H9 (cell line): ENCODE measurements at regions not wholly inside any gene's neighbourhood (a gene's known extent, or its start where the extent isn't known, plus 50 kb on each side); places are given as distances from the start of the nearest gene placed in this dataset.

ENCODE experiments used
- DNase-seq: peaks from one replicate; pipeline ENCODE4 v3.0.0-alpha.2; 2017
- H2AFZ ChIP-seq: one replicate; pipeline ENCODE4 v1.6.1; 2013; ENCODE audit warnings: mild to moderate bottlenecking, low read length, control low read depth, moderate library complexity
- H2AK5ac ChIP-seq: 2 replicates; pipeline ENCODE4 v1.6.1; 2013; ENCODE audit warnings: low read length, control low read depth, mixed read lengths; ENCODE audit not compliant: insufficient read length
- H2BK120ac ChIP-seq: one replicate; pipeline ENCODE4 v1.6.1; 2013; ENCODE audit warnings: low read depth, mild to moderate bottlenecking, low read length, control low read depth, inconsistent platforms; ENCODE audit not compliant: poor library complexity, severe bottlenecking
- H2BK12ac ChIP-seq: 2 replicates; pipeline ENCODE4 v1.6.1; 2013; ENCODE audit warnings: low read length, control low read depth, mixed read lengths, low read depth; ENCODE audit not compliant: insufficient read length
- H2BK15ac ChIP-seq: 2 replicates; pipeline ENCODE4 v1.6.1; 2013; ENCODE audit warnings: low read depth, low read length, control low read depth
- H2BK20ac ChIP-seq: one replicate; pipeline ENCODE4 v1.6.1; 2013; ENCODE audit warnings: low read depth, mild to moderate bottlenecking, low read length, control low read depth, inconsistent platforms; ENCODE audit not compliant: poor library complexity, severe bottlenecking
- H2BK5ac ChIP-seq: 2 replicates; pipeline ENCODE4 v1.6.1; 2013; ENCODE audit warnings: low read length, control low read depth, mixed read lengths; ENCODE audit not compliant: insufficient read length
- H3K14ac ChIP-seq: 2 replicates; pipeline ENCODE4 v1.6.1; 2013; ENCODE audit warnings: low read length, control low read depth; ENCODE audit not compliant: insufficient read depth
- H3K18ac ChIP-seq: 2 replicates; pipeline ENCODE4 v1.6.1; 2013; ENCODE audit warnings: low read depth, mild to moderate bottlenecking, mixed read lengths, low read length, control low read depth; ENCODE audit not compliant: insufficient read length
- H3K23ac ChIP-seq: 2 replicates; pipeline ENCODE4 v1.6.1; 2013; ENCODE audit warnings: low read length, control low read depth, mixed read lengths, low read depth; ENCODE audit not compliant: insufficient read length
- H3K23me2 ChIP-seq: 2 replicates; pipeline ENCODE4 v1.6.1; 2013; ENCODE audit warnings: low read depth, mild to moderate bottlenecking, mixed read lengths, low read length, control low read depth; ENCODE audit not compliant: insufficient read length, poor library complexity, severe bottlenecking
- H3K27ac ChIP-seq: 2 replicates; pipeline ENCODE4 v1.5.1; 2013; ENCODE audit warnings: low read length, control low read depth, mixed read lengths, low read depth; ENCODE audit not compliant: insufficient read length
- H3K27me3 ChIP-seq: 2 replicates; pipeline ENCODE4 v1.6.1; 2013; ENCODE audit warnings: low read length, control low read depth, inconsistent platforms; ENCODE audit not compliant: insufficient read depth
- H3K4ac ChIP-seq: 2 replicates; pipeline ENCODE4 v1.6.1; 2013; ENCODE audit warnings: low read depth, mild to moderate bottlenecking, control low read depth, inconsistent platforms, low read length, moderate library complexity
- H3K4me1 ChIP-seq: 2 replicates; pipeline ENCODE4 v1.6.1; 2013; ENCODE audit warnings: low read length, control low read depth, inconsistent platforms; ENCODE audit not compliant: insufficient read depth
- H3K4me2 ChIP-seq: 2 replicates; pipeline ENCODE4 v1.6.1; 2013; ENCODE audit warnings: low read length, control low read depth, mixed read lengths; ENCODE audit not compliant: insufficient read length, insufficient read depth
- H3K56ac ChIP-seq: 2 replicates; pipeline ENCODE4 v1.6.1; 2013; ENCODE audit warnings: low read depth, mild to moderate bottlenecking, mixed read lengths, low read length, control low read depth; ENCODE audit not compliant: insufficient read length
- H3K79me1 ChIP-seq: 2 replicates; pipeline ENCODE4 v1.6.1; 2013; ENCODE audit warnings: low read depth, mild to moderate bottlenecking, moderate library complexity, low read length, control low read depth, inconsistent platforms; ENCODE audit not compliant: insufficient read depth, poor library complexity, severe bottlenecking
- H3K79me2 ChIP-seq: 2 replicates; pipeline ENCODE4 v1.6.1; 2013; ENCODE audit warnings: low read length, control low read depth, inconsistent platforms; ENCODE audit not compliant: insufficient read depth
- H3K9ac ChIP-seq: 2 replicates; pipeline ENCODE4 v1.6.1; 2013; ENCODE audit warnings: low read length, control low read depth, mixed read lengths; ENCODE audit not compliant: insufficient read length; ENCODE audit errors: extremely low read depth
- H3K9me3 ChIP-seq: one replicate; pipeline ENCODE4 v1.6.1; 2013; ENCODE audit warnings: low read depth, low read length, inconsistent platforms; ENCODE audit not compliant: control insufficient read depth
- H3T11ph ChIP-seq: one replicate; pipeline ENCODE4 v1.6.1; 2013; ENCODE audit warnings: mild to moderate bottlenecking, low read length, control low read depth, inconsistent platforms
- H4K20me1 ChIP-seq: one replicate; pipeline ENCODE4 v1.6.1; 2013; ENCODE audit not compliant: control insufficient read depth, insufficient read length, insufficient read depth
- H4K5ac ChIP-seq: 2 replicates; pipeline ENCODE4 v1.6.1; 2013; ENCODE audit warnings: low read depth, mild to moderate bottlenecking, mixed read lengths, low read length, control low read depth; ENCODE audit not compliant: insufficient read length
- H4K8ac ChIP-seq: replicated peaks from 2 replicates; pipeline ENCODE4 v1.6.1; 2013; ENCODE audit warnings: low read length, control low read depth, mixed read lengths, low read depth; ENCODE audit not compliant: insufficient read length
- H4K91ac ChIP-seq: 2 replicates; pipeline ENCODE4 v1.6.1; 2013; ENCODE audit warnings: low read depth, mild to moderate bottlenecking, moderate library complexity, mixed read lengths, low read length, control low read depth; ENCODE audit not compliant: insufficient read length
- H3K27ac Mint-ChIP-seq, 3 experiments: 2 replicates in 2 of 3; 3 replicates in 1 of 3; pipeline ENCODE4 v1.8.0; 2020 to 2021; ENCODE audit warnings: mixed read lengths in 3 of 3, mild to moderate bottlenecking in 1 of 3, moderate library complexity in 1 of 3
- H3K27me3 Mint-ChIP-seq: 2 replicates; pipeline ENCODE4 v1.8.0; 2021; ENCODE audit warnings: low read depth, mild to moderate bottlenecking, moderate library complexity, mixed read lengths
- H3K36me3 Mint-ChIP-seq, 3 experiments: 2 replicates in 2 of 3; 3 replicates in 1 of 3; pipeline ENCODE4 v1.8.0; 2020 to 2021; ENCODE audit warnings: low read depth in 3 of 3, mixed read lengths in 3 of 3; ENCODE audit not compliant: insufficient read depth in 1 of 3
- H3K4me1 Mint-ChIP-seq, 2 experiments: 2 replicates each; pipeline ENCODE4 v1.8.0; 2020; ENCODE audit warnings: mixed read lengths in 2 of 2
- H3K4me3 Mint-ChIP-seq, 2 experiments: 2 replicates in 1 of 2; 3 replicates in 1 of 2; pipeline ENCODE4 v1.8.0; 2020 to 2021; ENCODE audit warnings: mild to moderate bottlenecking in 2 of 2, mixed read lengths in 2 of 2, moderate library complexity in 1 of 2
- H3K9me3 Mint-ChIP-seq, 2 experiments: 2 replicates in 1 of 2; 3 replicates in 1 of 2; pipeline ENCODE4 v1.8.0; 2020; ENCODE audit warnings: mild to moderate bottlenecking in 2 of 2, mixed read lengths in 2 of 2, moderate library complexity in 1 of 2
- CTCF ChIP-seq: fragments of 200-600 bp; sonication (generic); conservative IDR thresholded peaks from 3 replicates; pipeline ENCODE4 v1.8.0; 2021; ENCODE audit warnings: antibody characterized with exemption, mild to moderate bottlenecking
- whole genome bisulfite sequencing: extraction: QIAGEN DNeasy Blood & Tissue Kit; methylation state at CpG from one replicate; pipeline ENCODE4 v1.1.7; 2013; ENCODE audit warnings: missing lambda C conversion rate, low lambda C conversion rate, mixed read lengths; ENCODE audit not compliant: insufficient read length; ENCODE audit errors: extremely low coverage; 5-methylcytosine and 5-hydroxymethylcytosine counted together

DNA sequence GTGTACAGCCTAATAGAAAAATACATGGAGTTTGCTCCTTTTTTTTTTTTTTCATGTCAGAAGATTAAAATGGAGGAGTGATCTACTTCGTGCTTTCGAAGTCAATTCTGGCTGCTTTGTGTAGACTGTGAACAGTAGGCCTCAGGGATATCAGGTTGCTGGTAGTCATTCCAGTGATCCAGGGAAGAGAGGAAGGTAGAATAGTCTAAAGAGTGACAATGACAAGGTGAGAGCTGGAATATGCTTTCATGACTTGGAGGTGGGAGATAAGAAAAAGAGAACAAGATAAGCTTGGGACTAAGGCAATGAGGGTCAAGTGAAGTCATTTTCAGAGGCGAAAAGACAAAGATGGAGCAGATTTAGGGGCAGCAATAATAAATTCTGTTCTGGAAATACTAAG is 111.3 kb upstream of the MIR17HG start:
- no peaks in the 10 kb centered on the region; a peak in 1 of 4 replicates for H3K4me1 Mint-ChIP-seq
- no peak overlapping the region for H3K4me3 Mint-ChIP-seq

More for the DNA sequence above, 111.3 kb upstream of the MIR17HG start:
- H2BK15ac ChIP-seq, result no peak overlapping the region
- no peak overlapping the region for H3K4ac ChIP-seq
- no peak overlapping the region for H4K8ac ChIP-seq
- no peaks in the 10 kb centered on the region for H4K20me1 ChIP-seq
- no peaks in the 10 kb centered on the region for H3K4me1 ChIP-seq
- H2BK12ac ChIP-seq, result no peak overlapping the region
- no peaks in the 10 kb centered on the region; a peak in 1 of 7 replicates for H3K36me3 Mint-ChIP-seq
- no peak overlapping the region for H4K5ac ChIP-seq
- no peak overlapping the region for H3K18ac ChIP-seq
- H3K23ac ChIP-seq, result no peak overlapping the region
- H3K27ac ChIP-seq, result no peak overlapping the region
- no peak overlapping the region for H3K9ac ChIP-seq
- no peak overlapping the region for H2AK5ac ChIP-seq
- H3K27me3 Mint-ChIP-seq, result peaks cover 2% of the 10 kb centered on the region; the same call in 1 of the 2 replicates
- H2AFZ ChIP-seq, result no peak overlapping the region
- DNase-seq, result no peak
- no peak overlapping the region for H2BK5ac ChIP-seq
- no peaks in the 10 kb centered on the region for H3K27me3 ChIP-seq
- WGBS, result no CpG with 5 or more reads among the region's 3 CpGs
- H4K91ac ChIP-seq, result no peak overlapping the region
- H3K79me2 ChIP-seq, result no peaks in the 10 kb centered on the region
- no peaks in the 10 kb centered on the region for H3K79me1 ChIP-seq
- H3T11ph ChIP-seq, result no peak overlapping the region
- H3K9me3 Mint-ChIP-seq, result no peaks in the 10 kb centered on the region
- H3K14ac ChIP-seq, result no peak overlapping the region
- H3K23me2 ChIP-seq, result no peaks in the 10 kb centered on the region
- H3K9me3 ChIP-seq, result no peaks in the 10 kb centered on the region
- H3K56ac ChIP-seq, result no peak overlapping the region
- TF ChIP-seq CTCF, result no peak
- no peak overlapping the region for H3K27ac Mint-ChIP-seq
- no peak overlapping the region for H2BK20ac ChIP-seq
- H2BK120ac ChIP-seq, result no peak overlapping the region
- no peak overlapping the region for H3K4me2 ChIP-seq
